NCI-H146 treated with DMSO at 0.1 percent for 48 hours (cell line): ENCODE measurements at regions not wholly inside any gene's neighbourhood (a gene's known extent, or its start where the extent isn't known, plus 50 kb on each side); places are given as distances from the start of the nearest gene placed in this dataset.
"Not testable (repeated sequence)": the region's sequence is repeated elsewhere in the genome, so short reads cannot be mapped to it uniquely, and the experiment has no call there.

Experiments
- DNase-seq: peaks from one replicate; lab custom pipeline; 2025; ENCODE audit not compliant: unreplicated experiment; lab: John Stamatoyannopoulos, UW

GRCh38 chr7:91668217-91668616 is 212.3 kb downstream of the MTERF1 start:
- DNase-seq, result no peak

GRCh38 chr7:91671245-91671644 is 209.3 kb downstream of the MTERF1 start:
- no peak for DNase-seq

GRCh38 chr7:91674470-91674869 is 206.0 kb downstream of the MTERF1 start:
- no peak for DNase-seq

GRCh38 chr7:91681718-91682117 is 198.8 kb downstream of the MTERF1 start:
- no peak for DNase-seq

GRCh38 chr7:91683823-91684222 is 196.7 kb downstream of the MTERF1 start:
- DNase-seq, result no peak

GRCh38 chr7:91685544-91685943 is 195.0 kb downstream of the MTERF1 start:
- DNase-seq, result no peak

GRCh38 chr7:91690541-91691070 is 189.9 kb downstream of the MTERF1 start:
- no peak for DNase-seq

- no peak for DNase-seq
Observed at GRCh38 chr7:91691865-91692264, 188.6 kb downstream of the MTERF1 start.

GRCh38 chr7:91692800-91693199 is 187.7 kb downstream of the MTERF1 start:
- no peak for DNase-seq

DNA sequence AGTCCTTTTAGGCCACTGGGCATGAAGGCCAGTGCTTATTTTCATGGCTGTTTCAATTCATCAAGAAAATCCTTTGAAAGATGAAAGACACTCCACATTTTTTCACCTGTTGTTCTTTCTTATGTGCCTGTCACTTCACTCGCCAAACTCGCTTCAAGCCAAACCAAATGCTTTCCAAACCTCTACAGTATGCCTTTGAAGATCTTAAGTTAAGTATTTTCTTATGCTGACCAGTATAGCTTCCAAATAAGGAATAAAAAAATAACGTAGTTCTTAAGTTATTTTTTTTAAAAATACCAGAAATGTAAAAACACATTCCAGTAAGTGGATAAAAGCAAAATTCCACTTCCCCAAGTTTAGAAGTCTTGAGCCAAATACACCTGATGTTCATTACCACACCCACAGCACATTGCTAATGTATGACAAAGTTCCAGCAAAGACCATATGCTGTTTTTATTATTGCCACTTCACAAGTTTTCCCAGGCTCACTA is 186.1 kb downstream of the MTERF1 start:
- no peak for DNase-seq

DNA sequence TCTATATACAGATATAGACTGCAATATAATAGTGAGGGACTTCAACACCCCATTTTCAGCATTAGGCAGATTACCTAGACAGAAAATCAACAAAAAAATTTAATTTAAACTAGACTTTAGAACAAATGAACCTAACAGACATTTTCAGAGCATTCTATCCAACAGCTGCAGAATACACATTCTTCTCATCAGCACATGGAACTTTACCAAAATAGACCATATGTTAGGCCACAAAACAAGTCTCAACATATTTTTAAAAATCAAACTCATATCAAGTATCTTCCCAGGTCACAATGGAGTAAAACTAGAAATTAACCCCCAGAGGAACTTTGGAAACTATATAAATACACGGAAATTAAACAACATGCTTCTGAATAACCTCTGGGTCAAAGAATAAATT is 169.6 kb downstream of the MTERF1 start:
- DNase-seq, result no peak

DNA sequence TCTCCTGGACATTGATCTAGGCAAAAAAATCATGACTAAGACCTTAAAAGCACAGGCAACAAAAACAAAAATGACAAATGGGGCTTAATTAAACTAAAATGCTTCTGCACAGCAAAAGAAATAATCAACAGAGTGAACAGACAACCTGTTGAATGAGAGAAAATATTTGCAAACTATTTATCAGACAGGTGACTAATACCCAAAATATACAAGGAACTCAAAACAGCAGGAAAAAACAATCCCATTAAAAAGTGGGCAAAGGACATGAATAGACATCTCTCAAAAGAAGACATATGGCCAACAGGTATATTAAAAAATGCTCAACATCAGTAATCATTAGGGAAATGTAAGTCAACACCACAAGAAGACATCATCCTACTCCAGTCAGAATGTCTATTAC is 166.8 kb downstream of the MTERF1 start:
- DNase-seq, result no peak

- no peak for DNase-seq
Observed at GRCh38 chr7:91717681-91718470, 162.6 kb downstream of the MTERF1 start.

GRCh38 chr7:91719008-91719407 is 161.5 kb downstream of the MTERF1 start:
- no peak for DNase-seq

GRCh38 chr7:91720260-91720937 is 160.1 kb downstream of the MTERF1 start:
- no peak for DNase-seq

- DNase-seq, result no peak
Observed at GRCh38 chr7:91722831-91723230, 157.7 kb downstream of the MTERF1 start.

- not testable (repeated sequence) for DNase-seq
Observed at GRCh38 chr7:91729046-91729445, 151.5 kb downstream of the MTERF1 start.

GRCh38 chr7:91731976-91732375 is 148.5 kb downstream of the MTERF1 start:
- no peak for DNase-seq

DNA sequence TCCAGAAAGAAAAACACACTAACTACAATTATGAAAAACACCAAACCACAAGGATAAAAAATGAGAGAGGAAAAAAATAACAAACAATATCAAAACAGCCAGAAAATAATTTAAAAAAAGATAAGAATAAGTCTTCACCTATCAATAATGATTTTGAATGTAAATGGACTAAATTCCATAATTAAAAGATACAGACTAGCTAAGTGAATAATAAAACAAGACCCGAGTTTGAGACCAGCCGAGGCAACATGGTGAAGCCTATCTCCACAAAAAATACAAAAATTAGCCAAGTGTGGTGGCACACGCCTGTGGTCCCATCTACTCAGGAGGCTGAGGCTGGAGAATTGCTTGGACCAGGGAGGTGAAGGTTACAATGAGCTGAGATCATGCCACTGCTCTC is 131.1 kb downstream of the MTERF1 start:
- DNase-seq, result no peak

- no peak for DNase-seq
Observed at GRCh38 chr7:91750091-91750490, 130.4 kb downstream of the MTERF1 start.

DNA sequence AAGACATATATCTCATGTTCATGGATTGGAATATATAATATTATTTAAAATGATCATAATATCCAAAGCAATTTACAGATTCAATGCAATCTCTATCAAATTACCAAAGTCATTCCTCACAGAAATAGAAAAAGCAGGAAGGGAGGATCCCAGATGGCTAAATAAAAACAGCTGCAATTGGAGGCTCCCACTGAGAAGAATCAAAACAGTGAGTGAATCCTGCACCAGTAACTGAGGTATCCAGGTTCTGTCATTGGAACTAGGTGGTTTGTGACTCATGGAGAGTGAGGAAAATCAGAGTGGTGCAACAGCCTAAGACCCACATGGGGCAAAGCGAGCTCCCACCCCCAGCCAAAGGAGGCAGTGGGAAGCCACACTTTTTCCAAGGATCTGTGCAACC is 128.4 kb downstream of the MTERF1 start:
- no peak for DNase-seq

- DNase-seq, result not testable (repeated sequence)
Observed at GRCh38 chr7:91754280-91754679, 126.2 kb downstream of the MTERF1 start.
